GM18507 (cell line): ENCODE measurements at regions not wholly inside any gene's neighbourhood (a gene's known extent, or its start where the extent isn't known, plus 50 kb on each side); places are given as distances from the start of the nearest gene placed in this dataset.

Source experiments
- DNase-seq: peaks from one replicate; pipeline ENCODE4 v3.0.0; 2011; ENCODE audit warnings: low read depth; ENCODE audit not compliant: insufficient read length; ENCODE audit errors: extremely low spot score
- FAIRE-seq: peaks from 2 replicates; lab custom pipeline; 2011; peaks lifted over from hg19 to GRCh38; lab: Jason Lieb, UNC

- FAIRE-seq, result no peak
- no peak for DNase-seq
Measured at GRCh38 chr4:41414412-41414779, 123.6 kb upstream of the LIMCH1 start.

DNA sequence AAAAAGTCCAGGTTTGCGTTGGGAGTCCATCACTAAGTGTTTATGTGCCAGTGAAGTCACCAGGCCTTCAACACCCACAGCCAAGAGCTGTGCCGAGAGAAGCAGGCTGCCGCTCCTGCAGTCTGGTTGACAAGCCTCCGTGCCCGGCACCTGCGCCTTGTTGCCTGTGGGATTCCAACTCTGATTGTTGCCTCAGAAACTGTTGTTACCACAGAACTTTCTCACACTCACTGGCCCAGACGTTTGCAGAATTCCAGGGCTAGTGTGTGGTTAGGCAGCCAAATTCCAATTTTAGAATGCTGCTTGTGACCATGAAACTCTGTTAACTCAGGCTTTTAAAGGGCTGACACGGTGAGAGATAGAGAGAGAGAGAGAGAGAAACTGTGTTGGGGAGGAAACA lies 119.5 kb upstream of the LIMCH1 start:
- FAIRE-seq (no peak), DNase-seq (no peak)

DNA sequence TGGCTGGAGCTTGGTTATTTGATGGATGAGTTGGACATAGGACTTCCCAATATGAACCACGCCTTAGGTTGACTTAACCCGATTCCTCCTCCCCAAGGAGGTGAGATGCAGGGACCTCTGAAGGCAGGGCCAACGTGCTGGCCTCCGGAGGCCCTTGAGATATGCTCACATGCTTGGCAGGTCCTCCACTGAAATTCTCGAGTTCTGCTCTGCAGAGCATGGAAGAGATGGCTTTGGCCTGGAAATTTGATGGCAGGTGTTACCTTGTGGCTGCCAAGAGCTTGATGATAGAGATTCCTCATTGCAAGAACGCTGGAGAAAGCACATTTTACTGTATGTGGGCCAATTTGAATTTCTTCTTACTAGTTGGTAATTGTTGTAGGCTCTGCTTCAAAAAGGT lies 117.4 kb upstream of the LIMCH1 start:
- DNase-seq (no peak), FAIRE-seq (no peak)

DNA sequence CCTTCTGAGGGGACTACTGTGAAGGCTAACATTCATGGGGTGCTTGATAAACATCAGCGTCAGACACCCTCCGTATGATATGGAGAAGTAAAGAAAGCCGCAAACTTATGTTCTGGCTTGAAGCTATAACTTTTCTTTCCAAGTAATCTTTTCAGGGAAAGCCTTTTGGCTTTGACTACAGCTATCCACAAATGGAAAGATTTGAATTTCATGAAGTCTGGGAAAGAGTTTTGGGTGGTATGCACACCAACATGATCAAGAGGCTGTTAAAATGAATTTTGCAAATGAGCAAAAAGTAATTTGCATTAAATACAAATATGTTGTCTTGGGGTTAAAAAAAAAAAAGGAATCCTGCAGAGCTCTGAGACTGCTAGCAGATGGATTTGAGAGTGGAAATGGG lies 114.8 kb upstream of the LIMCH1 start:
- no peak for DNase-seq
- FAIRE-seq, result no peak

GRCh38 chr4:41424522-41424921 lies 113.4 kb upstream of the LIMCH1 start:
- no peak for DNase-seq
- FAIRE-seq, result no peak

DNA sequence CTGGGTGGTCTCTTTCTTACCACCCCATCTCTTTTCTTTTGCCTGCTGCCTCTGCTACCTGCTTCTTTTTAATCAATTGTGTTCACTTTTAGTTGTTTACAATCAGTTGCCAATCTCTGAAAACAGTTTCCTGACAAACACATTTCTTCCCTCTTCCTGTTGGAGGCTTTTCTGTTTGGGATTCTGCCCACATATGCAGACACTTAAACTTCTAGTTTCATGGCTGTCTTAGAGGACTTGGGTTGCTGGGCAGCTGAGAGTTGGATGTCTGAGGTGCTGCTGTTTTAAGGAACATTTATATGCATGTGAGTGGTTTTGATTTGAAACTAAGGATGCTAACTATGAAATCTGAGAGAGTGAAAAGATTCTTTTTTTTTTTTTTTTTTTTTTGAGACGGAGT lies 112.3 kb upstream of the LIMCH1 start:
- FAIRE-seq, result no peak
- DNase-seq, result no peak

DNA sequence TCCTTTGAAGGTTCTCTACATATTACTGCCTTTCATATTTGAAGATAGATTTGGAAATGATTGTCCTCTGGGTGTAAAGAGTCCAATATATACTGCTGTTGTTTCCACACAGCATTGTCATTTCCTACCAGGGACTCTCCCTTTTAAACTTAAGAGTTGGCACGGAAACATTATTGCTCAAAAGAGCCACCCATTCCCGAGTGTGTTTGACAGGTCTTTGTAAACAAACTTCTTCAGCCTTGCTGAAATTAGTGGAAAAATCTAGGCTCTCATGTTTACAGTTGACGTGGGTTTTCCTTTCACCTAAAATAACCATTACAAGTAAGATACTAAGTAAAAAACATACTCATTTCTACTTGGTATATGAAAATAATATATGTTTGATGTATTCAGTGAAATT lies 111.4 kb upstream of the LIMCH1 start:
- no peak for FAIRE-seq

GRCh38 chr4:41427306-41427882 lies 110.6 kb upstream of the LIMCH1 start:
- no peak for FAIRE-seq
- DNase-seq, result no peak

More for the DNA sequence above, 111.4 kb upstream of the LIMCH1 start:
- no peak for DNase-seq

DNA sequence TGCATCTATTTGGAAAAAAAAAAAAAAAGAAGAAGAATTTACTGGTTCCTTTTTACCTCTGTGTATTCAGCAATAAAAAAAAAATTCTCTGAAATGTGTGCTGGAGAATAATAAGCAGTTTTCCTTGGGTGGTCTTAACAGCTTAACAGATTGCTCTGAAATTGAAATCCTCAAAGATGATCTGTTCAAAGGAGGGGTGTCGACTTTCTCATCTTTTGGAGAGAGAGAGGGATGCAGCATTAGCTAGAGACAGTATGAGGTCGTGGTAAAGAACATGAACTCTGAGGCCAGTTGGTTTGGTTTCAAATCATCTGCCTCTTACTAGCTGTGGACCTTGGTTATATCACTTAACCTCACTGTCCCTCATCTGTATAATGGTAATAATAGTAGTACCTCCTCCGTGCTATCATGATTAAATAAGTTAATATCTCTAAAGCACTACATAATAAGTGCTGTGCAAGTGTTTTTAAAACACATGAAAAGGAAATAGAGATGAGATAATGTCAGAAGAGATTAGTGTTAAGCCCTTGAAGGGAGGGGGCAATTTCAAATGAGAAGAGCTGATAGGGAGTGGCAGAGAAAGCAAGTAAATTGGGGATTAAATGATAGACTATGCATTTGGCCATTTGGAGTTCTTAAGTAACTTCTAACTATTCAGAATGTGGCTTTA lies 109.9 kb upstream of the LIMCH1 start:
- FAIRE-seq, result no peak
- no peak for DNase-seq

GRCh38 chr4:41428601-41429279 lies 109.2 kb upstream of the LIMCH1 start:
- DNase-seq, result no peak
- no peak for FAIRE-seq

GRCh38 chr4:41429280-41429669 lies 108.7 kb upstream of the LIMCH1 start:
- no peak for FAIRE-seq
- DNase-seq, result no peak

DNA sequence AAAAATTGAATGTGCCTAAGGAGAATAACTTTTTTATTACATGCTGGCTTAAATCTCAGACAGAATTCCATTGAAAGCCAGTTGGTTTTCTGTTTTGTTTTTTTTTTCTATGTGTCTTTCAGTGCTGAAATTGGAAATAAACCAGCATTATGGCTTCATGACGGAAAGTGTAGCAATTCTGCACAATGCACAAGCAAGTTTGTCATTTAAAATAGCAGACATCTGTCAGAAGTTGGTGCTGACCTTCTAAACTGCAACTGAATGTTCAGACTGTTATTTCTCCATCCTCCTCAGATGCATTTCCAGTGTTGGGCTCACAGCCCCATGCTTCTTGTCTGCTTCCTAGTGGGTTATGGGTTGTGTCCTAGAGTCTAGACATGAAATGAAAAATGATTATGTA lies 107.2 kb upstream of the LIMCH1 start:
- no peak for DNase-seq
- no peak for FAIRE-seq

DNA sequence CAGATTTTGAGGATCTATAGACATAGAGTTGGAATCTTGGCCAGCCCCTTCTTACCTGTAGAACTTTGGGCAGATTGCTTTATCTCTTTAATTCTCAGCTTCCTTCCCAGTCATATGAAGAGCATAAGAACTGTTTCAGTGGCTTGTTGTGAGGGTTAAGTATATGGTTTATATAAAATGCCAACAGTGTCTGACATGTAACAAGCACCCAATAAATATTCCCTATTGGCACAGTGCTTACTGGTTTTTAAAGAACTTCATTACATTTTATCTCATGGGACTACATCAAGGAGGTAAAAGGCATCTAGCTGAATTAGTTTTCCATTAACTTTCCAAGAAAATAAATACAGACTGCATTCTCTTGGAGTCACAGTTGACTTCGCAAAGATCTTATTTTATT lies 106.7 kb upstream of the LIMCH1 start:
- DNase-seq, result no peak
- FAIRE-seq, result no peak

GRCh38 chr4:41432219-41432618 lies 105.7 kb upstream of the LIMCH1 start:
- no peak for FAIRE-seq
- no peak for DNase-seq

DNA sequence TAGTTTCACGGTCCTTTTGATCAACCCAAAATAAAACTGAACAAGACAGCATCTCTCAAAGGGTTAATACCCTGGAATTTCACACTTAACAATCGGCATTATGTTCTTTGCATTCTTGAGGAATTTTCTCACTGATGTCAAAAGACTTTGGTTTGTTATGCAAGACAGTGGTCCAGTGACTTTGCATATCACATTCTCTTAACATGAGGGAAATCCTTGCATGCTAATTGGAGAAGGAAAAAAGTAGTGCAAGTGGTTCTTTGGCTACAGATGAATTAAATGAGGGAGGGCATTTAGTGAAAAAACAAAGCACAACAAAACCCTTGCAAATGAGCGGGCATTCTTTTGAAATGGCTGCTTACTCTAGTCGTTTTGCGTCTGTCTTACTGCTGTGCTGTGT lies 105.1 kb upstream of the LIMCH1 start:
- DNase-seq (no peak), FAIRE-seq (no peak)

DNA sequence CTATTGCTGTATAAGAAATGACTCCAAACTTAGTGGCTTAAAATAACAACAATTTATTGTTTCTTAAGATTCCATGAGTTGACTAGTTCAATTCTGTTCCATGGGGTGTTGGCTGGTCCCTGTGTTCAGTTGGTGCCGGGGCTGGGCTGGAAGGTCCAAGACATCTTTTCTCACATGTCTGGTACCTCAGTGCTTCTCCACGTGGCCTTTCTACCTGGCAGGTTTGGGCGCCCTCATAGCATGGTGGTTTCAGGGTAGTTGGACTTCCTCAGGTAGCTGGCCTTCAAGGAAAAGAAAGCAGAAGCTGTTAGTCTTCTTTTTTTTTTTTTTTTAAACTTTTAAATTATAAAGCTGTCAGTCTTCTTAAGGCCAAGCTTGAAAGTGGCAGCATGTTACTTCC lies 104.6 kb upstream of the LIMCH1 start:
- FAIRE-seq, result no peak

GRCh38 chr4:41435510-41435909 lies 102.4 kb upstream of the LIMCH1 start:
- DNase-seq, result no peak
- no peak for FAIRE-seq

More for the DNA sequence above, 104.6 kb upstream of the LIMCH1 start:
- DNase-seq, result no peak

- DNase-seq (no peak), FAIRE-seq (no peak)
Measured at GRCh38 chr4:41436419-41436818, 101.5 kb upstream of the LIMCH1 start.

DNA sequence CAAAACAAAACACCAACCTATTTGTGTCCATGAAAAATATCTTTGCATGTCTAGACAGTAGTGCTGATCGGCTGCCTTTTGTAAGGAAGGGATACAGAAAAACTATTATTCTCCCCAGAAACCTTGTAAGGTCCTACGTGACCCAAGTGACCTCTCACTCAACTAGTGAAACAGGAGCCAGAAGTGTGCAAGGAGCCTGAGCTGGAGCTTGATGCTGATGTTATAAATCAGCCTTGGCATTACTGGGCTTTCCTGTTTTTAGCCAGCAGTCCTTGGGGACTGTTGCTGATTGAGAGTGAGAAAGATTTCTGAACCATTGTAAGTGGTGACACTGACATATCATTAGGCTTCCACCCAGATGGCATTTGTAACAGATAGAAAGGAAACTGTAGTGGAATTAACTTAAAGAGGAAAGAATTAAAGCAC lies 100.8 kb upstream of the LIMCH1 start:
- DNase-seq, result no peak
- FAIRE-seq, result no peak

- DNase-seq (no peak), FAIRE-seq (no peak)
Measured at GRCh38 chr4:41438931-41439297, 99.0 kb upstream of the LIMCH1 start.

GRCh38 chr4:41442810-41443209 lies 95.1 kb upstream of the LIMCH1 start:
- FAIRE-seq (no peak), DNase-seq (no peak)
